Fibroblast of lung (primary cell): ENCODE measurements at regions not wholly inside any gene's neighbourhood (a gene's known extent, or its start where the extent isn't known, plus 50 kb on each side); places are given as distances from the start of the nearest gene placed in this dataset.

Experiments used
- DNase-seq, 2 donors: peaks; one replicate each; pipeline versions ENCODE4 v3.0.0 to v3.0.0-alpha.2; 2010; ENCODE audit warnings: low read depth in 2 of 2
- H2AFZ ChIP-seq: 2 replicates; pipeline ENCODE4 v1.5.1; 2012; ENCODE audit warnings: low read length, control low read depth, inconsistent platforms
- H3K27ac ChIP-seq: 2 replicates; pipeline ENCODE4 v1.5.1; 2011; ENCODE audit warnings: low read length, control low read depth; ENCODE audit not compliant: insufficient read depth
- H3K27me3 ChIP-seq: 2 replicates; pipeline ENCODE4 v1.5.1; 2011; ENCODE audit warnings: mild to moderate bottlenecking, low read length; ENCODE audit not compliant: control insufficient read depth, insufficient read depth
- H3K36me3 ChIP-seq: 2 replicates; pipeline ENCODE4 v1.5.1; 2011; ENCODE audit warnings: low read length; ENCODE audit not compliant: control insufficient read depth, insufficient read depth
- H3K4me1 ChIP-seq: 2 replicates; pipeline ENCODE4 v1.5.1; 2011; ENCODE audit warnings: low read length; ENCODE audit not compliant: control insufficient read depth, insufficient read depth; ENCODE audit errors: extremely low read depth
- H3K4me2 ChIP-seq: 2 replicates; pipeline ENCODE4 v1.5.1; 2011; ENCODE audit warnings: low read length, control low read depth; ENCODE audit not compliant: insufficient read depth; ENCODE audit errors: extremely low read depth
- H3K4me3 ChIP-seq, 4 experiments: fragments of 200-600 bp in 1 of 4; sonication (generic) in 1 of 4; replicated peaks in 1 of 4; 2 replicates each; pipeline ENCODE4 v1.5.1; 2011 to 2016; ENCODE audit warnings: low read length in 4 of 4, low read depth in 3 of 4, mild to moderate bottlenecking in 3 of 4, control low read depth in 2 of 4, inconsistent platforms in 1 of 4, mixed read lengths in 1 of 4; ENCODE audit not compliant: insufficient read depth in 1 of 4; ENCODE audit errors: control extremely low read depth in 1 of 4
- H3K79me2 ChIP-seq: 2 replicates; pipeline ENCODE4 v1.5.1; 2012; ENCODE audit warnings: mild to moderate bottlenecking, low read length, inconsistent platforms; ENCODE audit not compliant: control insufficient read depth, insufficient read depth
- H3K9ac ChIP-seq: 2 replicates; pipeline ENCODE4 v1.5.1; 2011; ENCODE audit warnings: mild to moderate bottlenecking, low read length, control low read depth; ENCODE audit not compliant: insufficient read depth
- H3K9me3 ChIP-seq: 2 replicates; pipeline ENCODE4 v1.5.1; 2012; ENCODE audit warnings: low read depth, low read length; ENCODE audit not compliant: control insufficient read depth, insufficient read depth
- H4K20me1 ChIP-seq: 2 replicates; pipeline ENCODE4 v1.5.1; 2011; ENCODE audit warnings: low read length; ENCODE audit not compliant: control insufficient read depth, insufficient read depth; ENCODE audit errors: extremely low read depth
- EZH2 ChIP-seq: IDR thresholded peaks from 2 replicates; pipeline ENCODE4 v1.5.1; 2012; ENCODE audit warnings: low read length, control low read depth, mild to moderate bottlenecking; ENCODE audit errors: missing control alignments
- TF ChIP-seq, protein P1 (sequence below), 2 donors: IDR thresholded peaks in 1 of 2; conservative IDR thresholded peaks in 1 of 2; 1 replicate in 1 of 2; 2 replicates in 1 of 2; pipeline ENCODE4 v1.5.1; 2011 to 2012; ENCODE audit warnings: low read length in 2 of 2, control low read depth in 1 of 2, inconsistent platforms in 1 of 2, low read depth in 1 of 2, mild to moderate bottlenecking in 1 of 2

DNA sequence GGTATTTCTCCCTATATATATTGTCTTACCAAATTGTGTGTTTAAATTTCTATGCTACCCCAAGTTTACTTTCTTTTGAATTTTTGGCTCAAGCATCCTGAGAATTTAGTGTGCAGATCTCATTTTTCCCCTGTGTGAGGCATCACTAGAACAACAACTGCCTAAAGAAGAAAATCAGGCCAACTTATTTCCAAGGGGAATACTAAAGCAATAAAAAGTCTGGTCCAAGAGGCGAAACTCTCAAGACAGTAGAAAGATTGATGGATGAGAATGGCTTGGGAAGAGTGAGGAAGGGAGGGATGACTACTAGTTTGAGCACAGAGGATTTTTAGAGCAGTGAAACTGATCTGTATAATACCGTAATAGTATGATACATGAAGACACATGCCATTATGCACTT lies 86.3 kb upstream of the CFAP20DC start:
- Histone ChIP-seq H3K9ac (no peak overlapping the region), H3K36me3 (no peaks in the 10 kb centered on the region), H3K9me3 (no peaks in the 10 kb centered on the region), H2AFZ (no peak overlapping the region), H3K27ac (no peak overlapping the region), H3K4me1 (no peaks in the 10 kb centered on the region), H3K27me3 (no peaks in the 10 kb centered on the region), H4K20me1 (no peaks in the 10 kb centered on the region), H3K4me3 (no peak overlapping the region), H3K79me2 (no peaks in the 10 kb centered on the region), H3K4me2 (no peak overlapping the region)
- no peak for DNase-seq
- TF ChIP-seq EZH2 = no peak
- TF ChIP-seq, protein P1, sequence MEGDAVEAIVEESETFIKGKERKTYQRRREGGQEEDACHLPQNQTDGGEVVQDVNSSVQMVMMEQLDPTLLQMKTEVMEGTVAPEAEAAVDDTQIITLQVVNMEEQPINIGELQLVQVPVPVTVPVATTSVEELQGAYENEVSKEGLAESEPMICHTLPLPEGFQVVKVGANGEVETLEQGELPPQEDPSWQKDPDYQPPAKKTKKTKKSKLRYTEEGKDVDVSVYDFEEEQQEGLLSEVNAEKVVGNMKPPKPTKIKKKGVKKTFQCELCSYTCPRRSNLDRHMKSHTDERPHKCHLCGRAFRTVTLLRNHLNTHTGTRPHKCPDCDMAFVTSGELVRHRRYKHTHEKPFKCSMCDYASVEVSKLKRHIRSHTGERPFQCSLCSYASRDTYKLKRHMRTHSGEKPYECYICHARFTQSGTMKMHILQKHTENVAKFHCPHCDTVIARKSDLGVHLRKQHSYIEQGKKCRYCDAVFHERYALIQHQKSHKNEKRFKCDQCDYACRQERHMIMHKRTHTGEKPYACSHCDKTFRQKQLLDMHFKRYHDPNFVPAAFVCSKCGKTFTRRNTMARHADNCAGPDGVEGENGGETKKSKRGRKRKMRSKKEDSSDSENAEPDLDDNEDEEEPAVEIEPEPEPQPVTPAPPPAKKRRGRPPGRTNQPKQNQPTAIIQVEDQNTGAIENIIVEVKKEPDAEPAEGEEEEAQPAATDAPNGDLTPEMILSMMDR (conservative IDR thresholded peaks at IDR 0.05 in 1 of 2, IDR thresholded peaks at IDR 0.05 in 1 of 2; ENCODE audit: low read depth in 1 of 2, low read length in 2 of 2) = no peak

- Histone ChIP-seq H4K20me1 (no peaks in the 10 kb centered on the region), H3K9me3 (no peaks in the 10 kb centered on the region), H3K27ac (no peak overlapping the region), H3K4me2 (no peak overlapping the region), H3K36me3 (no peaks in the 10 kb centered on the region), H3K79me2 (no peaks in the 10 kb centered on the region), H3K9ac (no peak overlapping the region), H3K27me3 (no peaks in the 10 kb centered on the region), H3K4me1 (no peaks in the 10 kb centered on the region), H3K4me3 (no peak overlapping the region), H2AFZ (no peak overlapping the region)
- TF ChIP-seq EZH2 = no peak
- TF ChIP-seq, protein P1 (conservative IDR thresholded peaks at IDR 0.05 in 1 of 2, IDR thresholded peaks at IDR 0.05 in 1 of 2; ENCODE audit: low read depth in 1 of 2, low read length in 2 of 2) = no peak
- DNase-seq = no peak
Observed at GRCh38 chr3:59135096-59135495, 85.3 kb upstream of the CFAP20DC start.

- Histone ChIP-seq H3K27me3 (no peaks in the 10 kb centered on the region), H3K4me2 (no peak overlapping the region), H3K9ac (no peak overlapping the region), H3K4me3 (no peak overlapping the region), H3K27ac (no peak overlapping the region), H2AFZ (no peak overlapping the region), H3K36me3 (no peaks in the 10 kb centered on the region), H3K4me1 (no peaks in the 10 kb centered on the region), H3K79me2 (no peaks in the 10 kb centered on the region), H4K20me1 (no peaks in the 10 kb centered on the region), H3K9me3 (no peaks in the 10 kb centered on the region)
- peak; percentile 28 to 60 for DNase-seq
- TF ChIP-seq EZH2 = no peak
- TF ChIP-seq, protein P1 (conservative IDR thresholded peaks at IDR 0.05 in 1 of 2, IDR thresholded peaks at IDR 0.05 in 1 of 2; ENCODE audit: low read depth in 1 of 2, low read length in 2 of 2) = no peak
Observed at GRCh38 chr3:59133311-59133710, 83.5 kb upstream of the CFAP20DC start.
